ENCODE measurements at regions not wholly inside any gene's neighbourhood (a gene's known extent, or its start where the extent isn't known, plus 50 kb on each side); places are given as distances from the start of the nearest gene placed in this dataset.

GRCh38 chr5:29321591-29321990 lies 1871.9 kb upstream of the CDH6 start:
- TF ChIP-seq SNAI2 (CRISPR knock-in tag; IDR thresholded peaks at IDR 0.05) (no peak), ZNF70 (CRISPR knock-in tag; IDR thresholded peaks at IDR 0.05) (no peak), PPARA (CRISPR knock-in tag; IDR thresholded peaks at IDR 0.05; ENCODE audit: borderline replicate concordance) (no peak)

Data from SK-N-SH treated with all-trans-retinoic acid at 6 μM for 48 hours (cell line).